ENCODE measurements at regions not wholly inside any gene's neighbourhood (a gene's known extent, or its start where the extent isn't known, plus 50 kb on each side); places are given as distances from the start of the nearest gene placed in this dataset.

- peaks cover 6% of the 10 kb centered on the region for H3K27me3 Mint-ChIP-seq (ENCODE audit: insufficient read depth, low read depth, poor library complexity)
- no peak for ATAC-seq
- no peak for TF ChIP-seq JUNB (IDR thresholded peaks at IDR 0.05; ENCODE audit: unreplicated experiment)
- no peak for TF ChIP-seq STAT1 (IDR thresholded peaks at IDR 0.05; ENCODE audit: unreplicated experiment)
- no peak for TF ChIP-seq NANOG (IDR thresholded peaks at IDR 0.05; ENCODE audit: borderline replicate concordance)
- TF ChIP-seq EZH2phosphoT487 (IDR thresholded peaks at IDR 0.05; ENCODE audit: unreplicated experiment): no peak
- TF ChIP-seq ETS1 (IDR thresholded peaks at IDR 0.05): no peak
- no peak for TF ChIP-seq ZNF114 (CRISPR knock-in tag; IDR thresholded peaks at IDR 0.05)
- TF ChIP-seq ZNF462 (CRISPR knock-in tag; IDR thresholded peaks at IDR 0.05): no peak
- TF ChIP-seq REST (IDR thresholded peaks at IDR 0.05; ENCODE audit: unreplicated experiment): no peak
- no peak for TF ChIP-seq CREB1 (CRISPR knock-in tag; IDR thresholded peaks at IDR 0.05; ENCODE audit: low read depth)
- no peak for TF ChIP-seq POLR2AphosphoS5 (IDR thresholded peaks at IDR 0.05; ENCODE audit: low read depth)
- no peak for TF ChIP-seq ZNF331 (CRISPR knock-in tag; IDR thresholded peaks at IDR 0.05; ENCODE audit: low read depth)
- TF ChIP-seq CTCF (conservative IDR thresholded peaks at IDR 0.05; ENCODE audit: low read depth in 2 of 2): no peak
- no peak for TF ChIP-seq EZH2 (IDR thresholded peaks at IDR 0.05; ENCODE audit: low read depth, unreplicated experiment)
These were observed 134.9 kb downstream of the KCNA5 start for GRCh38 chr12:5178571-5178970.

More at GRCh38 chr12:5178571-5178970, 134.9 kb downstream of the KCNA5 start:
- H2AFZ ChIP-seq: no peak overlapping the region
- H3K9me2 ChIP-seq (ENCODE audit: insufficient read depth): peaks cover 4% of the 10 kb centered on the region; the same call in 1 of the 2 replicates
- no peaks in the 10 kb centered on the region for H3K79me2 ChIP-seq (replicated peaks; ENCODE audit: insufficient read depth)
- no peak overlapping the region for H3K4me3 Mint-ChIP-seq
- H3K36me3 ChIP-seq (ENCODE audit: insufficient read depth): no peaks in the 10 kb centered on the region
- H3F3A ChIP-seq (replicated peaks; ENCODE audit: low read depth): no peaks in the 10 kb centered on the region
- no peak overlapping the region for H3K27ac ChIP-seq (ENCODE audit: low read depth)
- H3K4me1 Mint-ChIP-seq: peaks cover 4% of the 10 kb centered on the region
- no peak overlapping the region for H3K27ac Mint-ChIP-seq
- no peaks in the 10 kb centered on the region for H4K20me1 ChIP-seq (replicated peaks; ENCODE audit: insufficient read depth)
- no peak overlapping the region for H3K4me2 ChIP-seq
- no peaks in the 10 kb centered on the region; the same call in 2 of the 3 replicates for H3K36me3 Mint-ChIP-seq (ENCODE audit: low read depth)
- H3K9me3 Mint-ChIP-seq: no peaks in the 10 kb centered on the region
- H3K4me3 ChIP-seq: no peak overlapping the region
- H3K27me3 ChIP-seq (ENCODE audit: insufficient read depth): no peaks in the 10 kb centered on the region
- DNase-seq (ENCODE audit: low spot score): no peak
- H3K4me1 ChIP-seq (ENCODE audit: insufficient read depth): no peaks in the 10 kb centered on the region
